Chondrocyte (in vitro differentiated cells): ENCODE measurements at regions not wholly inside any gene's neighbourhood (a gene's known extent, or its start where the extent isn't known, plus 50 kb on each side); places are given as distances from the start of the nearest gene placed in this dataset.

ENCODE experiments used
- DNase-seq: peaks from one replicate; pipeline ENCODE4 v3.0.0; 2021; ENCODE audit warnings: mixed read lengths, low spot score
- H3K27ac Mint-ChIP-seq: one replicate; pipeline ENCODE4 v1.8.0; 2021; ENCODE audit warnings: mild to moderate bottlenecking, moderate library complexity, mixed read lengths; ENCODE audit not compliant: unreplicated experiment
- H3K27me3 Mint-ChIP-seq: 2 replicates; pipeline ENCODE4 v1.8.0; 2021; ENCODE audit warnings: low read depth, mixed read lengths
- H3K36me3 Mint-ChIP-seq: 2 replicates; pipeline ENCODE4 v1.8.0; 2021; ENCODE audit warnings: low read depth, mixed read lengths
- H3K4me1 Mint-ChIP-seq: 2 replicates; pipeline ENCODE4 v1.8.0; 2021; ENCODE audit warnings: low read depth, mild to moderate bottlenecking, mixed read lengths
- H3K4me3 Mint-ChIP-seq: one replicate; pipeline ENCODE4 v1.8.0; 2021; ENCODE audit warnings: mild to moderate bottlenecking, moderate library complexity, mixed read lengths; ENCODE audit not compliant: unreplicated experiment
- H3K9me3 Mint-ChIP-seq: 2 replicates; pipeline ENCODE4 v1.8.0; 2021; ENCODE audit warnings: low read depth, mixed read lengths
- CTCF ChIP-seq: fragments of 200-600 bp; sonication (generic); IDR thresholded peaks from 2 replicates; pipeline ENCODE4 v1.5.0; 2021; ENCODE audit warnings: antibody characterized with exemption, mild to moderate bottlenecking, moderate library complexity

- TF ChIP-seq CTCF, result no peak
- Mint-ChIP-seq H3K4me3 (no peak overlapping the region), H3K36me3 (no peaks in the 10 kb centered on the region), H3K9me3 (peaks cover 16% of the 10 kb centered on the region), H3K4me1 (no peaks in the 10 kb centered on the region), H3K27ac (no peak overlapping the region), H3K27me3 (peaks cover under 1% of the 10 kb centered on the region)
- DNase-seq, result no peak
Observed at GRCh38 chr18:37672932-37673595, 107.5 kb upstream of the CELF4 start.

- H3K27ac Mint-ChIP-seq, result no peak overlapping the region
- no peak for DNase-seq
- no peak overlapping the region for H3K4me3 Mint-ChIP-seq
- no peaks in the 10 kb centered on the region for H3K27me3 Mint-ChIP-seq
- no peaks in the 10 kb centered on the region for H3K4me1 Mint-ChIP-seq
- TF ChIP-seq CTCF, result no peak
- H3K36me3 Mint-ChIP-seq, result no peaks in the 10 kb centered on the region
- peaks cover 16% of the 10 kb centered on the region for H3K9me3 Mint-ChIP-seq
Observed at GRCh38 chr18:37672001-37672400, 106.4 kb upstream of the CELF4 start.

DNA sequence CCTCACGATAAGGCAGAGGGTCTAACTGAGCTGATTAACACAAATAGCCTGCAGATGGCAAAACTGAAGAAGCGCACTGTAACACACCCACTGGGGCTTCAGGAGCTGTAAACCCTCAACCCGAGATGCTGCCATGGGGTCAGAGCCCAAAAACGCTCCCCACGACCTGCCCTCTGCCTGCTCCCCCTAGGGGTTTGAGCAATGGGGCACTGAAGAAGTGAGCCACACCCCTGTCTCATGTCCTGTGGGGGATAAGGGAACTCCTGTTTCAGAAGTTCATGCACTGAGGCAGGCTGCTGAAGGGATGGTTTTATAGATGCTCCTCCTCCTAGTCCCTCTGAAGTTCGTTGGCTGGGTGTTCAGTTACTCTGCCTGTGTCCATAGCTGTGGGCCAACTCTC lies 105.9 kb upstream of the CELF4 start:
- TF ChIP-seq CTCF, result no peak
- H3K4me3 Mint-ChIP-seq, result no peak overlapping the region
- H3K27ac Mint-ChIP-seq, result no peak overlapping the region
- no peaks in the 10 kb centered on the region for H3K36me3 Mint-ChIP-seq
- no peaks in the 10 kb centered on the region for H3K4me1 Mint-ChIP-seq
- DNase-seq, result no peak
- H3K27me3 Mint-ChIP-seq, result no peaks in the 10 kb centered on the region
- peaks cover 16% of the 10 kb centered on the region for H3K9me3 Mint-ChIP-seq

GRCh38 chr18:37671119-37671518 lies 105.5 kb upstream of the CELF4 start:
- Mint-ChIP-seq H3K4me3 (no peak overlapping the region), H3K4me1 (no peaks in the 10 kb centered on the region), H3K27me3 (no peaks in the 10 kb centered on the region), H3K27ac (no peak overlapping the region), H3K9me3 (peaks cover 13% of the 10 kb centered on the region), H3K36me3 (no peaks in the 10 kb centered on the region)
- no peak for DNase-seq
- no peak for TF ChIP-seq CTCF

DNA sequence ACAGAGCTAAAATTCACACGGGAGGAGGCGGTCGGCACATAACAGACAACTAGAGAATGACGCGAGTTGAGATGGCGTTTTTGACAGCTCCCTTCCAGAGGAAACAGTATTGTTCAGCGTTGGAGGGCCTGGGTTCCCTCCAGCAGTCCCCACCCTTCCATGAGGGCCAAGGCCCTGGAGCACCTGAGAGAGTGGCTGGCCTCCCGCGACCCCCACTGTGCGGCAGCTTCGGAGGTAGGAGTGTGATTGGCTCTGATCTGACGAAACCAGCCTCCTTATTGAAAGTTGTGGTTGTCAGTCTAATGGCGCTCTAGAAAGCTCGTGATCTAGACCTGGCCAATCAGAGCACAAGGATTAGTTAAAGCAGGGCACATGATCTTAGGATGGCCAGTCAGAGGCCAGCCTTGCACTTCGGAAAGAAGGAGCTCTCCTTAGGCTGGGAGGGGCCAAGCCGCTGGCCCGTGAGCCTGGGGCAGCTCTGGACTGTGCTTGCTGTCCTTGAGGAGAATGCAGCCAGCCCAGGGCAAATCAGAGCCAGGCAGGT lies 104.5 kb upstream of the CELF4 start:
- DNase-seq, result no peak
- Mint-ChIP-seq H3K4me3 (no peak overlapping the region), H3K36me3 (no peaks in the 10 kb centered on the region), H3K9me3 (peaks cover 7% of the 10 kb centered on the region), H3K4me1 (no peaks in the 10 kb centered on the region), H3K27ac (no peak overlapping the region), H3K27me3 (no peaks in the 10 kb centered on the region)
- TF ChIP-seq CTCF, result no peak
